Effector memory CD8-positive, alpha-beta T cell (primary cell): ENCODE measurements at regions not wholly inside any gene's neighbourhood (a gene's known extent, or its start where the extent isn't known, plus 50 kb on each side); places are given as distances from the start of the nearest gene placed in this dataset.

Source experiments
- ATAC-seq: fragments of 150-1000 bp; cut with Tn5 transposase; replicated peaks from 2 replicates; pipeline ENCODE4 v1.10.0; 2021; ENCODE audit warnings: mild to moderate bottlenecking, moderate library complexity
- DNase-seq, 3 experiments: peaks; one replicate each; pipeline ENCODE4 v3.0.0; 2021
- H3K27ac Mint-ChIP-seq, 2 donors: one replicate each; pipeline ENCODE4 v1.8.0; 2022; ENCODE audit warnings: mild to moderate bottlenecking in 2 of 2, mixed read lengths in 2 of 2, moderate library complexity in 2 of 2
- H3K27me3 Mint-ChIP-seq, 2 donors: one replicate each; pipeline ENCODE4 v1.8.0; 2022; ENCODE audit warnings: mixed read lengths in 2 of 2
- H3K36me3 Mint-ChIP-seq: one replicate; pipeline ENCODE4 v1.8.0; 2022; ENCODE audit warnings: mild to moderate bottlenecking, moderate library complexity, mixed read lengths; ENCODE audit not compliant: insufficient read depth
- H3K4me1 Mint-ChIP-seq, 2 donors: one replicate each; pipeline ENCODE4 v1.8.0; 2022; ENCODE audit warnings: low read depth in 2 of 2, mixed read lengths in 2 of 2
- H3K4me3 Mint-ChIP-seq, 2 donors: one replicate each; pipeline ENCODE4 v1.8.0; 2022; ENCODE audit warnings: mild to moderate bottlenecking in 2 of 2, mixed read lengths in 2 of 2, moderate library complexity in 2 of 2
- H3K9me3 Mint-ChIP-seq, 2 donors: one replicate each; pipeline ENCODE4 v1.8.0; 2022; ENCODE audit warnings: mixed read lengths in 2 of 2

- H3K27ac Mint-ChIP-seq: no peak overlapping the region
Observed at GRCh38 chr21:35337573-35337972, 288.5 kb upstream of the RUNX1 start.

GRCh38 chr21:35336534-35336933, 287.4 kb upstream of the RUNX1 start:
- H3K4me3 Mint-ChIP-seq: no peak overlapping the region
- H3K27me3 Mint-ChIP-seq: peaks cover 15 to 26% of the 10 kb centered on the region in 2 donors

More at GRCh38 chr21:35337573-35337972, 288.5 kb upstream of the RUNX1 start:
- H3K27me3 Mint-ChIP-seq: peaks cover 20 to 26% of the 10 kb centered on the region in 2 donors
- H3K9me3 Mint-ChIP-seq: peaks cover 0 to 1% of the 10 kb centered on the region in 2 donors
- H3K36me3 Mint-ChIP-seq: no peaks in the 10 kb centered on the region
- H3K4me1 Mint-ChIP-seq: peaks cover 3 to 4% of the 10 kb centered on the region in 2 donors
- no peak for DNase-seq
- no peak overlapping the region for H3K4me3 Mint-ChIP-seq
- ATAC-seq: no peak

GRCh38 chr21:35335951-35336446, 286.9 kb upstream of the RUNX1 start:
- H3K4me1 Mint-ChIP-seq: no peaks in the 10 kb centered on the region
- H3K9me3 Mint-ChIP-seq: peaks cover 0 to 1% of the 10 kb centered on the region in 2 donors
- peaks cover 15 to 26% of the 10 kb centered on the region in 2 donors for H3K27me3 Mint-ChIP-seq
- no peak overlapping the region for H3K27ac Mint-ChIP-seq
- ATAC-seq (no peak), DNase-seq (no peak)
- no peaks in the 10 kb centered on the region for H3K36me3 Mint-ChIP-seq
- no peak overlapping the region for H3K4me3 Mint-ChIP-seq

More at GRCh38 chr21:35336534-35336933, 287.4 kb upstream of the RUNX1 start:
- Mint-ChIP-seq H3K4me1 (no peaks in the 10 kb centered on the region), H3K9me3 (peaks cover 0 to 1% of the 10 kb centered on the region in 2 donors), H3K27ac (no peak overlapping the region), H3K36me3 (no peaks in the 10 kb centered on the region)
- ATAC-seq (no peak), DNase-seq (no peak)

GRCh38 chr21:35333831-35334618, 284.9 kb upstream of the RUNX1 start:
- H3K27ac Mint-ChIP-seq: no peak overlapping the region
- H3K4me1 Mint-ChIP-seq: no peaks in the 10 kb centered on the region
- no peak for ATAC-seq
- H3K9me3 Mint-ChIP-seq: peaks cover 0 to 1% of the 10 kb centered on the region in 2 donors
- no peak overlapping the region for H3K4me3 Mint-ChIP-seq
- no peaks in the 10 kb centered on the region for H3K36me3 Mint-ChIP-seq
- no peak for DNase-seq
- peaks cover 15 to 26% of the 10 kb centered on the region in 2 donors for H3K27me3 Mint-ChIP-seq

- Mint-ChIP-seq H3K9me3 (no peaks in the 10 kb centered on the region), H3K4me3 (no peak overlapping the region), H3K27me3 (peaks cover 11 to 20% of the 10 kb centered on the region in 2 donors), H3K36me3 (no peaks in the 10 kb centered on the region), H3K4me1 (no peaks in the 10 kb centered on the region), H3K27ac (no peak overlapping the region)
- DNase-seq (no peak), ATAC-seq (no peak)
Observed at GRCh38 chr21:35332841-35333426, 283.8 kb upstream of the RUNX1 start.

- Mint-ChIP-seq H3K27ac (no peak overlapping the region), H3K4me1 (peaks cover 0 to 2% of the 10 kb centered on the region in 2 donors), H3K36me3 (no peaks in the 10 kb centered on the region), H3K27me3 (peaks cover 7% of the 10 kb centered on the region in 2 donors), H3K4me3 (no peak overlapping the region), H3K9me3 (no peaks in the 10 kb centered on the region)
- no peak for ATAC-seq
- DNase-seq: no peak
Observed at GRCh38 chr21:35329940-35330660, 281.0 kb upstream of the RUNX1 start.

GRCh38 chr21:35328856-35329455, 279.9 kb upstream of the RUNX1 start:
- Mint-ChIP-seq H3K27ac (no peak overlapping the region), H3K4me3 (no peak overlapping the region), H3K4me1 (peaks cover 0 to 2% of the 10 kb centered on the region in 2 donors), H3K27me3 (no peaks in the 10 kb centered on the region), H3K9me3 (no peaks in the 10 kb centered on the region), H3K36me3 (no peaks in the 10 kb centered on the region)
- DNase-seq (no peak), ATAC-seq (no peak)

GRCh38 chr21:35326677-35327076, 277.6 kb upstream of the RUNX1 start:
- Mint-ChIP-seq H3K4me1 (peaks cover 0 to 2% of the 10 kb centered on the region in 2 donors), H3K27ac (no peak overlapping the region), H3K27me3 (no peaks in the 10 kb centered on the region), H3K4me3 (no peak overlapping the region), H3K9me3 (no peaks in the 10 kb centered on the region), H3K36me3 (no peaks in the 10 kb centered on the region)
- DNase-seq (no peak), ATAC-seq (no peak)

- H3K27me3 Mint-ChIP-seq: no peaks in the 10 kb centered on the region
- H3K4me1 Mint-ChIP-seq: peaks cover 0 to 2% of the 10 kb centered on the region in 2 donors
- DNase-seq: no peak
- H3K36me3 Mint-ChIP-seq: no peaks in the 10 kb centered on the region
- H3K27ac Mint-ChIP-seq: no peak overlapping the region
- H3K4me3 Mint-ChIP-seq: no peak overlapping the region
- no peaks in the 10 kb centered on the region for H3K9me3 Mint-ChIP-seq
- no peak for ATAC-seq
Observed at GRCh38 chr21:35325953-35326352, 276.9 kb upstream of the RUNX1 start.

- ATAC-seq (no peak), DNase-seq (no peak)
- no peaks in the 10 kb centered on the region for H3K9me3 Mint-ChIP-seq
- no peak overlapping the region for H3K4me3 Mint-ChIP-seq
- H3K27me3 Mint-ChIP-seq: peaks cover 0 to 3% of the 10 kb centered on the region in 2 donors
- no peaks in the 10 kb centered on the region for H3K36me3 Mint-ChIP-seq
- H3K27ac Mint-ChIP-seq: no peak overlapping the region
- H3K4me1 Mint-ChIP-seq: peaks cover 0 to 2% of the 10 kb centered on the region in 2 donors
Observed at GRCh38 chr21:35324372-35325220, 275.5 kb upstream of the RUNX1 start.

GRCh38 chr21:35323947-35324346, 274.8 kb upstream of the RUNX1 start:
- no peak overlapping the region for H3K4me3 Mint-ChIP-seq
- no peak for DNase-seq

GRCh38 chr21:35321322-35322200, 272.5 kb upstream of the RUNX1 start:
- DNase-seq: no peak
- Mint-ChIP-seq H3K9me3 (no peaks in the 10 kb centered on the region), H3K36me3 (no peaks in the 10 kb centered on the region), H3K4me3 (no peak overlapping the region), H3K27me3 (peaks cover 2 to 12% of the 10 kb centered on the region in 2 donors), H3K27ac (no peak overlapping the region), H3K4me1 (peaks cover 0 to 2% of the 10 kb centered on the region in 2 donors)
- ATAC-seq: no peak

More at GRCh38 chr21:35323947-35324346, 274.8 kb upstream of the RUNX1 start:
- H3K9me3 Mint-ChIP-seq: no peaks in the 10 kb centered on the region
- ATAC-seq: no peak
- H3K36me3 Mint-ChIP-seq: no peaks in the 10 kb centered on the region
- H3K27me3 Mint-ChIP-seq: peaks cover 0 to 9% of the 10 kb centered on the region in 2 donors
- H3K27ac Mint-ChIP-seq: no peak overlapping the region
- H3K4me1 Mint-ChIP-seq: peaks cover 0 to 2% of the 10 kb centered on the region in 2 donors
